A549 (cell line): ENCODE measurements at regions not wholly inside any gene's neighbourhood (a gene's known extent, or its start where the extent isn't known, plus 50 kb on each side); places are given as distances from the start of the nearest gene placed in this dataset.

ENCODE experiments used
- FOXS1 ChIP-seq: fragments of 250-450 bp; sonication (Bioruptor Pico); IDR thresholded peaks from 2 replicates; pipeline ENCODE4 v1.5.0; 2020; ENCODE audit warnings: mild to moderate bottlenecking, moderate library complexity
- MAX ChIP-seq: IDR thresholded peaks from 2 replicates; pipeline ENCODE4 v1.6.1; 2012
- REST ChIP-seq: fragments of 200-600 bp; sonication (generic); IDR thresholded peaks from 2 replicates; pipeline ENCODE4 v1.6.1; 2016; ENCODE audit warnings: antibody characterized with exemption, mild to moderate bottlenecking, moderate library complexity

GRCh38 chrX:35416782-35417181 is 381.4 kb upstream of the MAGEB16 start:
- TF ChIP-seq FOXS1 (CRISPR knock-in tag) (no peak), REST (no peak), MAX (no peak)
